Activated CD4-positive, alpha-beta T cell treated with anti-CD3 and anti-CD28 coated beads, Interleukin-2, amount 10 ng/mL, durations not matched to agents 7 days and 5 days (primary cell): ENCODE measurements at regions not wholly inside any gene's neighbourhood (a gene's known extent, or its start where the extent isn't known, plus 50 kb on each side); places are given as distances from the start of the nearest gene placed in this dataset.

Experiments used
- CTCF ChIA-PET: fragments of 350-600 bp; sonication (Branson Sonifier 250); formaldehyde crosslinking; loops from one replicate; lab custom pipeline; 2021; ENCODE audit warnings: antibody characterized with exemption; lab: Charles Lee
- POLR2A ChIA-PET: fragments of 350-600 bp; sonication (Branson Sonifier 250); formaldehyde crosslinking; loops from one replicate; lab custom pipeline; 2021; ENCODE audit warnings: antibody characterized with exemption; lab: Charles Lee
- DNase-seq: peaks from one replicate; pipeline ENCODE4 v3.0.0-alpha.2; 2020
- H3K27ac Mint-ChIP-seq: one replicate; pipeline ENCODE4 v1.8.0; 2021; ENCODE audit warnings: mild to moderate bottlenecking, moderate library complexity, mixed read lengths
- H3K27me3 Mint-ChIP-seq: one replicate; pipeline ENCODE4 v1.8.0; 2021; ENCODE audit warnings: mixed read lengths
- H3K36me3 Mint-ChIP-seq: one replicate; pipeline ENCODE4 v1.8.0; 2021; ENCODE audit warnings: low read depth, mixed read lengths
- H3K4me1 Mint-ChIP-seq: one replicate; pipeline ENCODE4 v1.8.0; 2021; ENCODE audit warnings: mixed read lengths
- H3K4me3 Mint-ChIP-seq: one replicate; pipeline ENCODE4 v1.8.0; 2021; ENCODE audit warnings: mild to moderate bottlenecking, moderate library complexity, mixed read lengths
- H3K9me3 Mint-ChIP-seq: one replicate; pipeline ENCODE4 v1.8.0; 2021; ENCODE audit warnings: mixed read lengths

GRCh38 chr6:6376845-6377244 is 56.4 kb upstream of the F13A1 start:
- CTCF ChIA-PET = no interaction called here

DNA sequence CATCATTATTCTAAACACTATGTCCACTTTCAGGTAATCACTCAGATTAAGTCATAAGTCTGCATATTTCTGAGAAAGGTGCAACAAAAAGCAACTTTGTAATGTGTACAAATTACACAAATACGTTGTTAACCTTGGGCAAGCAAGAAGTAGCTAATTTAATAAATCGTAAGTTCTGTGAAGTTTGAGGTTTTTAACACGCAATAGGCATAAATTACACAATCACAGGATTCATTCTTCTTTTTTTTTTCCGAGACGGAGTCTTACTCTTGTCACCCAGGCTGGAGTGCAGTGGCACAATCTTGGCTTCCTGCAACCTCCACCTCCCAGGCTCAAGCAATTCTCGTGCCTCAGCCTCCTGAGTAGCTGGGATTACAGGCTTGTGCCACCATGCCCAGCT is 57.2 kb upstream of the F13A1 start:
- Mint-ChIP-seq H3K9me3 (no peaks in the 10 kb centered on the region), H3K36me3 (no peaks in the 10 kb centered on the region), H3K27me3 (peaks cover 11% of the 10 kb centered on the region), H3K4me3 (no peak overlapping the region), H3K27ac (no peak overlapping the region), H3K4me1 (no peaks in the 10 kb centered on the region)
- POLR2A ChIA-PET = no interaction called here
- CTCF ChIA-PET = no interaction called here
- DNase-seq = no peak

More at GRCh38 chr6:6376845-6377244, 56.4 kb upstream of the F13A1 start:
- no peaks in the 10 kb centered on the region for H3K36me3 Mint-ChIP-seq
- POLR2A ChIA-PET = no interaction called here
- DNase-seq = no peak
- no peaks in the 10 kb centered on the region for H3K9me3 Mint-ChIP-seq
- no peaks in the 10 kb centered on the region for H3K4me1 Mint-ChIP-seq
- H3K27ac Mint-ChIP-seq = no peak overlapping the region
- peaks cover 18% of the 10 kb centered on the region for H3K27me3 Mint-ChIP-seq
- no peak overlapping the region for H3K4me3 Mint-ChIP-seq

- ChIA-PET POLR2A (no interaction called here), CTCF (no interaction called here)
- Mint-ChIP-seq H3K27me3 (peaks cover 2% of the 10 kb centered on the region), H3K27ac (no peak overlapping the region), H3K36me3 (no peaks in the 10 kb centered on the region), H3K4me1 (no peaks in the 10 kb centered on the region), H3K9me3 (no peaks in the 10 kb centered on the region), H3K4me3 (no peak overlapping the region)
- DNase-seq = no peak
Observed at GRCh38 chr6:6379573-6379972, 59.1 kb upstream of the F13A1 start.

- POLR2A ChIA-PET = no interaction called here
- H3K4me3 Mint-ChIP-seq = no peak overlapping the region
- DNase-seq = no peak
- H3K4me1 Mint-ChIP-seq = no peaks in the 10 kb centered on the region
- H3K9me3 Mint-ChIP-seq = no peaks in the 10 kb centered on the region
- no peak overlapping the region for H3K27ac Mint-ChIP-seq
- CTCF ChIA-PET = no interaction called here
- peaks cover 6% of the 10 kb centered on the region for H3K27me3 Mint-ChIP-seq
- H3K36me3 Mint-ChIP-seq = no peaks in the 10 kb centered on the region
Observed at GRCh38 chr6:6384520-6384919, 64.1 kb upstream of the F13A1 start.

DNA sequence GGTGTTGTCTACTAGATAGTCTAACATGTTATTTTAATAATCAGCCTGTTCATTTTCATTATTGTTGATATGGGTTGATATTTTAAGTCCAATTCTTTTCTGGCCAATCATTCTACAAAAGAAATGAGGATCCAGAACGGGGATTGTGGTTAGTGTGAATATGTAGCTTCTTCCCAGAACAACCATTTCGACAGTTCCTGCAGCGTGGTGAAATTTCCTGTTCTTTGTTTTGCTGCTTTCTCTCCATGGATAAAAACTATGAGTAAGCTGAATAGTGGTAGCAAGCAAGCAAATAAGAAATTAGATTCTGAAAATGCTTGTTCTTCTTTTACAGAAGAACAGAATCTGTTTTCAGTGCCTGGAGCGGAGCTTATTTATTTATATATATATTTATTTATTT is 65.5 kb upstream of the F13A1 start:
- Mint-ChIP-seq H3K27me3 (peaks cover 6% of the 10 kb centered on the region), H3K4me3 (no peak overlapping the region), H3K36me3 (no peaks in the 10 kb centered on the region), H3K4me1 (no peaks in the 10 kb centered on the region), H3K27ac (no peak overlapping the region), H3K9me3 (no peaks in the 10 kb centered on the region)
- DNase-seq = no peak
- ChIA-PET CTCF (no interaction called here), POLR2A (no interaction called here)

DNA sequence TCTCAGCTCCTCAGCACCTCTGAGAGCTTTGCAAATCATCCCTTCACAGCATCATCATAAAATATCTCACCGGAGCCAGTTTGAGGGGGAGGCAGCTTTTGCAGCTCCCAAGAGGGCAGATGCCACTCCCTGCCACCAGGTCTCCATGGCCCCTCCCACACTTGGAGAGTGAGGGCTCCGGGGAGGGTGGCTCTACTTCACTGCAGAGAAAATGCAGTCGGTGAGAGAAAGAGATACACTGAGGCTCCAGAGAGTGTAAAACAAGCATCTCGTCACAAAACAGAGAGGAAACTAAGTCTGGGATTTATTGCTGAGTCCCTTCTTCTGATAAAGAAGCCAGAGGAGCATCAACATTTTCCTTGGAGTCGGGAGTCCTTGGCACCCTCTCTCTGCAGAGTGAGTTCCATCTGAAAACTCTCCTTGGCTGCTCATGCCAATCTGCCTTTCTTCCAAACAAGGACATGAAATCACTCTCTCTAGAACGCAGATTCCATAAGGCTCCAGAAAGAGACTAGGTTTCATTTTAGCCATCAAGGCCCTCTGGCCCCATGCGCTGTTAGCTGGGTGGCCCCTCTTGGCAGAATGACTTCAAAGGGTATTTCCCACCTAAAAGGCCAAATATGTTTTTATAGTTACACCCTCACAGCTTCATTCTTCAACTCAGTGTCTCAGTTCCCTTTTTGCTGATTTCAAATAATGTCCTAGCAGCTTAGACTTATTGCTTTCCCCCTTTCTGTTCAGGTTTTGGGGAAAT is 70.6 kb upstream of the F13A1 start:
- CTCF ChIA-PET = no interaction called here
- Mint-ChIP-seq H3K4me3 (no peak overlapping the region), H3K36me3 (no peaks in the 10 kb centered on the region), H3K27me3 (peaks cover 12% of the 10 kb centered on the region), H3K27ac (no peak overlapping the region), H3K9me3 (no peaks in the 10 kb centered on the region), H3K4me1 (no peaks in the 10 kb centered on the region)
- POLR2A ChIA-PET = no interaction called here
- no peak for DNase-seq

DNA sequence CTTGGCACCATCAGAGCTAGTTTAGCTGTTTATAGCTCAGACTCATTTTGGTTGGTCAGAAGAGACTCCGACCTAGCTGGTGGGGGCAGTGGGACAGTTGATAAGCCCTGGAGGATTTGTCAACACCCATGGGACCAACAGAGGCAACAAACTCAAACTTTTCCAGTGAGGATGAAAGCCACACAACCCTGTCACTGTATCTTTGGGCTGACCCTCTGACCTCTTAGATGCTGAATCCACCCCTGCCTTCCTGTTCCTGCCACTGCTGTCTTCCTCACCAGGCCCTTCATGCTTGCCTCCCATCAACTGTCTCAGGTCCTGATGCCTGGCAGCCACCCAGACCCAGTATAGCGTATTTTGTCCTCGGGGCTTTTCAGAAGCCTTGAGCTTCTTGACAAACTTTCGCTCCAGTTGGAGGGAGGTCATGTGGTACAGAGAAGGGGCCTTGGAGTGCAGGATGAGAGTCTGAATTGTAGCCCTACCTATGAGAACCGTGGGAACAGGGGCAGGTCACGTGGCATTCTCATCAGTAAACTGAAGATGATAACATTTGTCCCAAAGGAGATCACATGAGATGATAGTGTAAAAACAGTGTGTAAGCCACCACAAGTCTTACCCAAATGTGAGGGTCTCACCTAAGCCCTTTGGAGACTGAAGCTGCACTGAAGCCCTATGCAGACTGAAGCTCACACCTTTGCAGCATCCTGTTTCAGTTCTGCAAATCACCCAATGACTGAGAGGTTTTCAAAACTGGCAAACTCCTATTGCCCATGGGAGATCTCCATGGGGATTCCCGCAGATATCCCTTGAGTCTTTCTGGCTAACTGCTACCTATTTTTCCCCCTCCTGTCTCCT is 72.0 kb upstream of the F13A1 start:
- no peaks in the 10 kb centered on the region for H3K9me3 Mint-ChIP-seq
- H3K27ac Mint-ChIP-seq = no peak overlapping the region
- H3K4me3 Mint-ChIP-seq = no peak overlapping the region
- POLR2A ChIA-PET = no interaction called here
- H3K36me3 Mint-ChIP-seq = no peaks in the 10 kb centered on the region
- CTCF ChIA-PET = no interaction called here
- no peaks in the 10 kb centered on the region for H3K4me1 Mint-ChIP-seq
- DNase-seq = no peak
- H3K27me3 Mint-ChIP-seq = peaks cover 13% of the 10 kb centered on the region

GRCh38 chr6:6393069-6393529 is 72.6 kb upstream of the F13A1 start:
- Mint-ChIP-seq H3K4me1 (no peaks in the 10 kb centered on the region), H3K27ac (no peak overlapping the region), H3K9me3 (no peaks in the 10 kb centered on the region), H3K36me3 (no peaks in the 10 kb centered on the region), H3K4me3 (no peak overlapping the region), H3K27me3 (peaks cover 12% of the 10 kb centered on the region)
- ChIA-PET CTCF (no interaction called here), POLR2A (no interaction called here)
- DNase-seq = no peak

DNA sequence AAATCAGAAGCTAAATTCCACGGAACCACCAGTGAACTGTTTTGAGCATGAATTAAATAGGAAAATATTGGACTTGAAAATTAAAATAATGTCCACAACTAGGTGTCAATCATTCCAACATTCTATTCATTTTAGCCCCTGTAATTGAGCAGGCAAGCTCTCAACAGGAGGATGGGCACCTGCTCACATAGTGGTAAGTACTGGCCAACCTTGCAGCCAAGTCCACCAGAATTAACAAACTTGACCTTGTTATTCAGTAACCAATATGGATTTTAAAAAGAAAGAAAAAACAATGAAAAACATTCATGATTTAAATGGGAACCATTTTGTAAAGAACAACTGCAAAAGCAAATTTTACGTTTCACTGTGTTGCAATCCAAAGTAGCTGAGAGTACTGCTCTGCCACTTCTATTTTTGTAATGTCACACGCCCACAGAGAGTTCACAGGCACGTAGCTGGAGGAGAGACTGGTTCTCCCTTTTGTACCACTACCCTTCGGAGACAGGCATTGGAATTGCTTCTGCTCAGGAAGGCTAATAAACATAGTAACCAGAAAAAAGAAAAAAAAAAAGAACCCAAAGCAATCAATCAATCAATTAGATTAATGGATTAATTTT is 75.2 kb upstream of the F13A1 start:
- POLR2A ChIA-PET = no interaction called here
- H3K9me3 Mint-ChIP-seq = no peaks in the 10 kb centered on the region
- H3K27me3 Mint-ChIP-seq = peaks cover 9% of the 10 kb centered on the region
- no peak overlapping the region for H3K4me3 Mint-ChIP-seq
- no peak for DNase-seq
- no peaks in the 10 kb centered on the region for H3K36me3 Mint-ChIP-seq
- H3K27ac Mint-ChIP-seq = no peak overlapping the region
- no peaks in the 10 kb centered on the region for H3K4me1 Mint-ChIP-seq
- CTCF ChIA-PET = no interaction called here

DNA sequence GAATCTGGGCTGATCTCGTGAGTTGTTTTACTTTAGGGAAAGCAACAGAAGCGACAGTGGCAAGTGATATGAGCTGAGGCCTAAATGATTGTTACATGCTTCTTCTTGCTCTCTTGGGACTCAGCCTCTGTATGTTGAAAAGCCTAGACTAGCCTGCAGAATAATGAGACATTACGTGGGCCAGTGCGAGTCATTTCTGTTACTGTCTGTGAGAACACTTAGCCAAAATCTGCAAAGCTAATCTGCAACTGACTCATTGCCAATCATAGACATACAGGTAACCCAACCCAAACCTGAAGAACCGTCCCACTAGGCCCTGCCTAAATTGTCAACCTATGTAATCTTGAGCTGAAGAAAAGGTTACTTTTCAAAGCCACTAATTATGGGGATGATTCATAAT is 77.4 kb upstream of the F13A1 start:
- no peak for DNase-seq
- Mint-ChIP-seq H3K4me1 (no peaks in the 10 kb centered on the region), H3K9me3 (no peaks in the 10 kb centered on the region), H3K27me3 (peaks cover 12% of the 10 kb centered on the region), H3K27ac (no peak overlapping the region), H3K36me3 (no peaks in the 10 kb centered on the region), H3K4me3 (no peak overlapping the region)
- ChIA-PET CTCF (interaction anchor here (1.0 kb wide), 1 partner anchor 23 kb away, joined by 3 read pairs; no protein-coding TSS in a partner anchor), POLR2A (no interaction called here)

GRCh38 chr6:6399568-6399967 is 79.1 kb upstream of the F13A1 start:
- no peaks in the 10 kb centered on the region for H3K4me1 Mint-ChIP-seq
- no peak overlapping the region for H3K27ac Mint-ChIP-seq
- peaks cover 14% of the 10 kb centered on the region for H3K27me3 Mint-ChIP-seq
- CTCF ChIA-PET = no interaction called here
- no peaks in the 10 kb centered on the region for H3K36me3 Mint-ChIP-seq
- H3K4me3 Mint-ChIP-seq = no peak overlapping the region
- POLR2A ChIA-PET = no interaction called here
- DNase-seq = no peak
- no peaks in the 10 kb centered on the region for H3K9me3 Mint-ChIP-seq

DNA sequence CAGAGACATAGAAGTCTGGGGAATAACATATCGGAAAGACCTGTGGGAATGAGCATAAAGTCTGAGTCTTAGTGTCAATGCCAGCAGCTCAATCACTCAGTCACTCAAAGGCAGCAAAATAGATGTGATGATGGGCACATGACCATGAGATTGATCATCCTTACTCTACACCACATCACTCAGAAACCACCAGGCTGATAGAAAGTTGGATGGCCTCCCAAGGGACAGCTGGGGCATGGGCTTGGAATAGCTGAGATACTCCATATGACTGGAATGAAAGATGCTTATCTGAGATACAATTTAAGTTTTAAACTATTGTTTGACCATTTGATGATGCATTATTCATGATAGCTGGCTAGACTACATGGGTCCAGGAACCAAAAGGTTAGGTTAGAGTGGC is 80.9 kb upstream of the F13A1 start:
- ChIA-PET CTCF (no interaction called here), POLR2A (no interaction called here)
- H3K27ac Mint-ChIP-seq = no peak overlapping the region
- H3K36me3 Mint-ChIP-seq = no peaks in the 10 kb centered on the region
- no peaks in the 10 kb centered on the region for H3K9me3 Mint-ChIP-seq
- no peak overlapping the region for H3K4me3 Mint-ChIP-seq
- peaks cover 14% of the 10 kb centered on the region for H3K27me3 Mint-ChIP-seq
- DNase-seq = no peak
- H3K4me1 Mint-ChIP-seq = no peaks in the 10 kb centered on the region

DNA sequence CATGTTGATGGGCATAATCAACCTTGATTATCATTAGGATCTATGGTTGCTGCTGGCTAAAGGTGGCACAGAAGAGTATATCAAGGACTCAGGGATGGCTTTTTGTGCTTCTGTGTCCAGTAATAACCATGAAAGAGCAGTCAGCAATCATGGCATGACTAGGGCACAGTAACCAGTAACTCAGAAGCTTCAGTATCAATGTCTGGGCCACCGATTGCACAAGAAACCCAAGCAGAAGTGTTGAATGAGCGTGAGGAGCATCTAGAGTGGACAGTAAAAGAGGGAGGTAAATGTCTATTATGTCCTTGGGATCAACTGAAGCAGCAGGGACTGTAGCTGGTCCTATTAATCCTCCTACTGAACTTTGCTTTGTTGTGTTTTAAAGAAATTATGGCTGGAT is 81.5 kb upstream of the F13A1 start:
- H3K4me1 Mint-ChIP-seq = no peaks in the 10 kb centered on the region
- ChIA-PET CTCF (interaction anchor here (0.6 kb wide), 1 partner anchor 94 kb away, joined by 4 read pairs; no protein-coding TSS in a partner anchor), POLR2A (no interaction called here)
- no peak overlapping the region for H3K27ac Mint-ChIP-seq
- no peak for DNase-seq
- H3K4me3 Mint-ChIP-seq = no peak overlapping the region
- peaks cover 14% of the 10 kb centered on the region for H3K27me3 Mint-ChIP-seq
- no peaks in the 10 kb centered on the region for H3K9me3 Mint-ChIP-seq
- H3K36me3 Mint-ChIP-seq = no peaks in the 10 kb centered on the region
